OCI-LY1 (cell line): ENCODE measurements at regions not wholly inside any gene's neighbourhood (a gene's known extent, or its start where the extent isn't known, plus 50 kb on each side); places are given as distances from the start of the nearest gene placed in this dataset.

Experiments
- CTCF ChIP-seq: fragments of 200-600 bp; sonication (generic), shearing (Covaris generic); IDR thresholded peaks from 2 replicates; pipeline ENCODE4 v1.5.1; 2017; ENCODE audit warnings: mild to moderate bottlenecking, antibody characterized with exemption, low read length, moderate library complexity, mixed read lengths
- EZH2 ChIP-seq: fragments of 200-600 bp; sonication (generic), shearing (Covaris generic); IDR thresholded peaks from 2 replicates; pipeline ENCODE4 v1.8.0; 2017; ENCODE audit warnings: borderline replicate concordance, mixed run types, mild to moderate bottlenecking, antibody characterized with exemption, low read length, moderate library complexity, mixed read lengths

GRCh38 chr1:70827030-70827429 lies 220.6 kb downstream of the PTGER3 start:
- TF ChIP-seq CTCF (no peak), EZH2 (no peak)
